GM21528 (cell line): ENCODE measurements at regions not wholly inside any gene's neighbourhood (a gene's known extent, or its start where the extent isn't known, plus 50 kb on each side); places are given as distances from the start of the nearest gene placed in this dataset.

Experiments used
- ATAC-seq: cut with Tn5 transposase; IDR thresholded peaks from one replicate; pipeline ENCODE4 v1.9.1; 2021; ENCODE audit warnings: mild to moderate bottlenecking, moderate library complexity; ENCODE audit not compliant: unreplicated experiment, low FRiP score

DNA sequence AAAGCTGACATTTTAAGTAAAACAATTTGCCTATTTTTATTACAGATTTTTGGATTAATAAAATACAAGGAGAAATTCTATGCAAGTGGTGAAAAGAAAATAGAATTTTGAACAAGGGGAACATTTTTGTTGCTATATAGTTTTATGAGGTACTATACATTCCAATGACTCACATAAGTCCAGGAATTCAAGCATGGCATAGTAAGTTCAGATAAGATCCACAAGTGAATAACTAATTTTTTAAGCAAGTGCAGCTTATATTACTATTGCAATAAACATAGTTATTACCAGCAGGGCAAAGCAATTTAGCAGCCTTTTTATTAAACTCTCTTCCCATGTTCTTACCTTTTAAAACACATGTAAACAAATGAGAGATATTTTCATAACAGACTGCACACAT, 1123.5 kb upstream of the LRRN3 start:
- no peak for ATAC-seq

DNA sequence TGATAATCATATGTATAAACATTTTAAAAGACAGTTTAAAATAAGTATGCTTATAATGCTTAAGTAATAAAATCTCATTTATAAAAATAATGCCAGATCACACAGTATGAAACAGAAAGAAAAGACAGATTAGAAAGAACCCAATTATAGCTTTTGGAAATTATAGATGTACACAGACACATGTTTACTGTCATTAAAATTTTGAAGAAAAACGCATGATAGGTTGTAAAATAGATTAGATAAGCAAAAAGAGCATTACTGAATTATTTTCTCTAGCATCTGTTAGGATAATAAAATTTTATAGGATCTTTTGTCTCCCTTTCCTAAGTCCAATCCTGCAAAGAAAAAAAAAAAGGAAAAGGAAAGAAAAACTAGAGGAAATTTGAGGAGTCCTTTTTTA, 1107.3 kb upstream of the LRRN3 start:
- no peak for ATAC-seq

DNA sequence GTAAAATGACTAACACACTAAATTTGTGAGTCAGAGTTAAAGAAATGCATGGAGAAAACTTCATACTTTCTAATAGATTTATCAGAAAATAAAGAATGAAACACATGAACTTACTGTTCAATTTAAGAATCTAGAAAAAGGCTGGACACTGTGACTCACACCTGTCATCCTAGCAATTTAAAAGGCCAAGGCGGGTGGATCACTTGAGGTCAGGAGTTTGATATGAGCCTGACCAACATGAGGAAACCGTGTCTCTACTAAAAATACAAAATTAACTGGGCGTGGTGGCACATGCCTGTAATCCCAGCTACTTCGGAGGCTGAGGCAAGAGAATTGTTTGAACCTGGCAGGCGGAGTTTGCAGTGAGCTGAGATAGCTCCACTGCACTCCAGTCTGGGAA, 1106.2 kb upstream of the LRRN3 start:
- no peak for ATAC-seq

DNA sequence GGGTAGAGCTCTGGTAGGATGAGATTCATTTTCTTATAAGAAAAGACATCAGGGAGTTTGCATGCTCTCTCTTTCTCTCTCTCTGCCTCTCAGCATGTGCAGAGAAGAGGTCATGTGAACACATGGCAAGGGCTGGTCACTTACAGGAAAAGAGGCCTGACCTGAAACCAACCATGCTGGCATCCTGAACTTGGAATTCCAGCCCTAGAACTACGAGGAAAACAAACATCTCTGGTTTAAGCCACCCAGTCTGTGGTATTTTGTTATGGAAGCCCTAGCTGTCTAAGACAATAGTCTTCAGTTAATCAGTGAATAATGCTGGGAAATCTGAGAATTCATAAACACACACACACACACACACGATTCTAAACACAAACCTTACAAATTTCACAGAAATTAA, 1104.2 kb upstream of the LRRN3 start:
- ATAC-seq, result no peak

DNA sequence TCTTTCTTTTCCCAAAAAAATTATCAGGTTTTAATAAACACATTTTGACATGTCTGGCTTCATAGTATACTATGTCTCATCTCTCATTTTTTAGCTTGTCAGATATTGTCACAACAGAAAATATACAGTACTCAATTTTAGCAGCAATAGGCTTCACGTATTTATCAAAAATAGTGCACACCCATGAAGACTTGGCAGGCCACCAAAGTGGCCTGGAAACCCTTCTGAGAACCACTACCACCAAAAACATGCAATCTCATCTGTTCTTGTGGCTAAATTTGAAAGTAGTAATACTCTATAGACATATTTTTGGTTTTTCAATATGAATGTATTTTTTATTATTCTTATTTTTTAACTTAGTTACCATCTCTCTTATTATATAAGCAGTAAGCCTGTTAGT, 1094.5 kb upstream of the LRRN3 start:
- ATAC-seq, result no peak

DNA sequence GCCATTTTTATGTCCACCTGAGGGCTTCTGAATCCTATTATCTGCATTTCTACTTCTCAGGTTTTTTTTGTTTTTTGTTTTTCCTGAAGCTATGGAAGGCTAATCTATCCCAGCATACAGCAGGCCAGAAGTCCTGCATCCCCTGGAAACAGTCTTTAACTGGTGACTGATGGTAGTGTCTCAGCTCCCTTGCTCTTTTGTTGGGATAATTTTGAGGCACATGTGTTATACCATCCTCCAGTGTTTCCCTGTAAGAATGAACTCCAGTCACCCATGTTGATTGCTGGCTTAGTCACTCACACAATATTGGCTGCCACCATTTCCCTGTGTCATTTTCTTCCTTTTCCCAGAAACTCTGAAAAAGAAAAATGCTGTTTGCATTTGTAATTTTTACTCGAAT, 1094.0 kb upstream of the LRRN3 start:
- no peak for ATAC-seq

DNA sequence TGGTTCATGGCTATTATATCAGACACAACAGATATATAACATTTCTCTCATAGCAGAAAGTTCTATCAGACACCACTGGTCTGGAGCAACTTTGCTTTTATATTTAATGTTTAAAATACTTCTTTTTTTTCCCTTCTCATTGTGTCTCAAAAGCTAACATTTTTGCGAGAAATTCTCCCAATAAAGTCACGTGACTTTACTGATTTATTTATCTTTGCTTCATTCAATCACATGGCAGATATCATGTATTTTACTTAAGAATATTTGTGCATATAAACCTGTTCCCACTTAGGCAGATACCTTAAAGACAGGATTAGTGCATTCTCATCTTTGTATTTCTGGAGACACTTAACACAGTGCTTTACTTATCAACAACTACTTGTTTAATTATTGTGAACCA, 1093.1 kb upstream of the LRRN3 start:
- ATAC-seq, result no peak

DNA sequence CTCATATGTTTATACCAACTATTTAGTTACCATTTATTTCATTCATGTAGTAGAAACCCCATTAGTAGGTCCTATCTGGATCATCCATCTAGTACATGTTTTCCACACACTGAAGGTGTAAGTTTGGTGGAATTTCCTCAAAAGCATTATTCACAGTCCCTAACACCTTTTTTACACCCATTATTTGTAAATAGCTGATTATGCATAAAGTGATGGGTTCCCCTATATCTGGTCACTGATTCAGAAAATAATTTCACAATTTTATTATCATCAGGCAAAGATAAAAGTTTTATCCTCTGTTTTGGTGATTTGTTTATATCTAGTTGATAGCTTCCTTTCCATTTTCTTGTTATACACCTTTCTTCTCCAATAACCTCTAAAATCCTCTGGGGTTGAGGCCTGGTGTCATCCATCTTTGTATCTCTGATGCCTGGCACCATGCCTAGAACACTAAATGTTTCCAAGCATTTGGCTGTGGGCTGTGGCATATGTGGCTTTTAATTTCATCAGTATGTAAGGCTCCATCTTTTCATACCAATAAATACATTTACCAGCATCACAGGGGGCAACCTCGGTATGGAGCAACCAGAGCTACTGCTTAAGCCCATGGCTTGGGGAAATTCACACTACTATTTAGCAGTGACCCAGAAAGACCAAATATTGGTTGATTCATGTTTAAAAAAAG, 1089.5 kb upstream of the LRRN3 start:
- ATAC-seq, result no peak

DNA sequence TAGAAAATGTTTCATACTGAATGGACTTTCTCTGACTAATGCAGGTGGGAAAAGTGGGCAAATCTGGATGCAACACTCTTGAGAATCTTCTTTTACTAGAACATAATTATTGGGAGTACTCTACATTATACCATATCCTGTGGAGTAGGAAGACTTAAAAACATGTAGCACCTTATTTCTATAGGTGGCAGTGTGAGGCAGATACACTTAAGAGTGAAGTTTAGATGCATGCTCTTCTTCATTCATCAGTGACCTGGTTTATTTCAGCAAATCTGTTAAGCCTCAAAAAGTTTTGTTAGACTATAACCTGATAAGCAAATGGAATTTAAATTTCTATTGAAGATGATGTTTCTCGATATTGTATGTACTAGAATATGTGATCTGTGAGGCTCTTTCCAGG, 1087.1 kb upstream of the LRRN3 start:
- no peak for ATAC-seq

DNA sequence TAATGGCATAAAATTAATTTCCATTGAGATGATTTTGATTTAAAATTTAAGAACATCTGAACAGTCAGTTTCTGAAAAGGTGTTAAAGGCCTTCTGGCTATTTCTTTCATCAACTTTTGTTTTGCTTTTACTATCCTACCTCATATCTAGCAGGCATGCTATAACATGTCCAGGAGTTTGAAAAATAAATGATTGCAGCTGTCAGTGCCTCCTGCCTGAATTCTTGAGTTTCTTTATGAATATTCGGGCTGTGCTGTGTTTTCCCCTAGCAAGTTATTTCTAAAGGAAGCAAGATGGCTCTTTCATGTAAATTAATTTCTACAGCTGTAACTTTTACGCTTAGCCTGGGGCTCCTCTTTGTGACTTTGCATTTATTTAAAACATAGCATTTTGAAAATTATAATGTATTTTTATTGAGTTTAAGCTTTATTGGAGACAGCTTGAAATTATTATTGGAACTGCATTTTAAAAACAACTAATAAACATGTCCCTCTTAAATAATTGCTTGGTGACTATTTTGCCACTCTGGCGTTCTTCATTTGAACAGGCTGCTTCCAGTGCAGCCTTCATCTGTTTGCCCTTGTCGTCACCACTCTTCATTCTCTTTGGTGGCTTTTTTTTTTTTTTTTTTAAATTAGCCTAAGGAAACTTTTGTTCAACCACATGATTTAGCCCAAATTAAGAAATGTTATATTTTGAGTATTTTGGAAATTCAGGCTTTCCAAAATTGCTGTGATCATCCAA, 1083.4 kb upstream of the LRRN3 start:
- no peak for ATAC-seq

DNA sequence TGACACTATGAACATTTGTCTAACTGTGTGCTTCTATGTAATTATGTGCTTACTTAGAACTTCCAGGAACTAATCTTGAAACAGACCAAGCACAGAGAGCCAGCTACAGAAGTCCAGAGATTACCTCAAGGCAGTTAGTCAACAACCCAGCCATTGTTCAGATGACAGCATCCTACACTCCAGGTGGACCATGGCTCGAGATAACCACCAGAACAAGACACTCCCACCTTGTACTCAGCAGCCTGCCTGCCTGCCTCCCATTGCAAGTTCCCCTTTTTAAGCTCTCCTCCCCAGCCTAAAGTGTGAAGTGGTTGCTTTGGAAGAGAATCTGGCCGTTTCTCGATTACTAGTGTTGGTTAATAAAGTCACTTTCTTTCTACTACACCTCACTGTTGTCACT, 1080.6 kb upstream of the LRRN3 start:
- ATAC-seq, result no peak

DNA sequence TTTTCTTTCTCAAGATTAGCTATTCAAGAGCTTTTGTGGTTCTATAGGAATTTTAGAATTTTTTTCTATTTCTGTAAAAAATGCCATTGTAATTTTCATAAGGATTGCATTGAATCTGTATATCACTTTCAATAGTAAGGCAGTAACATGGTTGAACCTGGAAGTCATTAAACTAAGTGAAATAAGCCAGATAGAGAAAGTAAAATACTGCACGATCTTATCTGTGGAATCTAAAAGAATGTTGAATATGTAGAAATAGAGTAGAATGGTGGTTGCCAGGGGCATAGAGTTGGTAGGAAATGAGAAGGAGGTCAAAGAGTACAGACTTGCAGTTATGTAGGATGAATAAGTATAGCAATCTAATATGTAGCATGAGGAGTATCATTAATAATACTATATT, 1073.5 kb upstream of the LRRN3 start:
- no peak for ATAC-seq

DNA sequence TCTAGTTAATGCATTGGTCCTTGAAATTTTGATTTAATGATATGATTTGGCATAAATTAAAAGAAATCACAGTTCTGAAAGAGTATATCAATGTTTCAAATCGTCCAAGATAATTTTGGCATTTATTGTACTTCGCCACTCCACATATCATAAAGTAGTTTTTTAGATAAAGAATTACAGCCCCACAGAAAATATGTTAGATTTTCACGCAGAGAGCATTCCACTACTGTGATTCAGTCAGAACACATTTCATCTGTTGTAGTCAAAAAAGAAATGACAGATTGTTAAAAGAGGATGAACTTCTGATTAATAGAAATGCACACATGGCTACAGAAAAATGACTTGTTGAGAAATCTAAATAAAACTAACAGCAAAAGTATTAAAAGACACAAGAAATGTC, 1063.5 kb upstream of the LRRN3 start:
- no peak for ATAC-seq

DNA sequence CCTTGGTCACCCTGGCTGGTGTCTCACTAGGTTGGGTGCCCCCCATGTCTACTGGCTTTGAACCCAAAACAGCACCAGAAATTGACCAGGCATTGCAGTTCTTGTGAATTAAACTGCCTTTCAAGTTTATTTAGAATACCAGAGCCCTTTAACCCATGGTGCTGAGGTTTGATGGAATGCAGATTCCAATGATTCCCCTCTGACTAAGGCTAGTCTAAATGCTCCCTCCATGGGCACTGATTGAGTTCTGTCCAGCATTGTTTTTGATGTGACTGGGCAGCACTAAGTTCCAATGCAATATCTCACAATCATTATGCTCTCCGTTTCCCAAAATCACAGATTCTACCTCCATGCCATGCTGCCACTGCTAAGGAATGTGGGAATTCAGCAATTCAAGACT, 1047.4 kb upstream of the LRRN3 start:
- ATAC-seq, result no peak

DNA sequence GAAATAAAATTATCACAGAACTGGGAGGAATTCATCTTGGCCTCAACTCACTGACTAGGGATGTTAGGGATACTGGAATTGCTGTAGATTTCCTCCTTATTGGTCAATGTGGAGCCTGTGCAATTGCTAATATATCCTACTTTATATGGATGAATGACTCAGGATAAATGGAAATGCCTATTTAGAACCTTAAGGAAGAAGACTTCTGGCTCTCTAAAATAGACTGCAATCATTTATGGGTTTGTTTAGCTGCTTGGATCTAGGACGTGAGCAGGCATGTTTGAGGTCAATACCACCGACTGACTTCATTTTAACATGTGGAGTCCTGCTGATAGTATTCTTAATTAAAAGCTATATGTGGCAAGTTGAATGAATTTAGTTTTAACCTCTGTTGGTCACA, 1040.1 kb upstream of the LRRN3 start:
- no peak for ATAC-seq

DNA sequence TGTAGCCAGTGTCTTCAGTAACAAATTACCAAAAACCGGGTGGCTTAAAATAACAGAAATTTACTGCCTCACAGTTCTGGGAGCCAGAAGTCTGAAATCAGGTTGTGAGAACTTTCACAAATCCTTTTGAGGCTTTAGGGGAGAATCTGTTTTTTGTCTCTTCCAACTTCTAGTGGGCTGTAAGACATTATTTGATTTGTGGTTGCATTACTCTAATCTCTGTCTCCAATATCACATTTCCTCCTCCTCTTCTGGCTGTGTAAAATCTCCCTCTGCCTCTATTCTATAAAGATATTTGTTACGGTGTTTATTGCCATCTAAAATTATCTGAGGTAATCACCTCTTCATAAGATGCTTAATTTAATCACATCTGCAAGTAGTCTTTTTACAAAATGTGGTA, 1039.6 kb upstream of the LRRN3 start:
- no peak for ATAC-seq

DNA sequence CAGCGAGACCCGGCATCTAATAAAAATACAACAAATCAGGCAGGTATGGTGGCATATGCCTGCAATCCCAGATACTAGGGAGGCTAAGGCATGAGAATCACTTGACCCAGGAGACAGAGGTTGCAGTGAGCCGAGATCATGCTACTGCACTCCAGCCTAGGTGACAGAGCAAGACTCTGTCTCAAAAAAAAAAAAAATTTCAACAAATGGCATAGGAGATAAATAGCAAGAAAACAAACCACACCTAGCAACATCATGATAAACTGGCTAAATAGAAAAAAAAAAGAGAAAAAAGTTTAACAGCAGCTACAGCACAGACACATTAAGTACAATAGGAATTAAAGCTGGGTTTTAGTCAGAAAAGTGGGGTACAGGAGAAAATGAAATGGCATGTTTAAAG, 1034.6 kb upstream of the LRRN3 start:
- ATAC-seq, result no peak

DNA sequence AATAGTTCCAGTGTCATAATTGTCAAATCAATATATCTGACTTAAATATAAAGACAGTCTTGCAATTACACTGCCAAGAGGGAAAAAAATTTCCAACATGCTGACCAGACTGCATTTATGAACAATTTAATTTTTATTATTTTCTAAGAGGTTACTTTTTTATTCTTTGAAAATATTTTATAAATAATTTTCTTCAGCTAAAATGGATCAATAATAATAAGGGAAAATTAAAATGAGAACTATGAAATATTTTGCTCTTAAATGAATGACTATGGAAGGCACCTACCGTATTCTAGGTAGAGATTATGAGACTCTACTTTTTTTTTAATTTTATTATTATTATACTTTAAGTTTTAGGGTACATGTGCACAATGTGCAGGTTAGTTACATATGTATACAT, 1032.5 kb upstream of the LRRN3 start:
- no peak for ATAC-seq

DNA sequence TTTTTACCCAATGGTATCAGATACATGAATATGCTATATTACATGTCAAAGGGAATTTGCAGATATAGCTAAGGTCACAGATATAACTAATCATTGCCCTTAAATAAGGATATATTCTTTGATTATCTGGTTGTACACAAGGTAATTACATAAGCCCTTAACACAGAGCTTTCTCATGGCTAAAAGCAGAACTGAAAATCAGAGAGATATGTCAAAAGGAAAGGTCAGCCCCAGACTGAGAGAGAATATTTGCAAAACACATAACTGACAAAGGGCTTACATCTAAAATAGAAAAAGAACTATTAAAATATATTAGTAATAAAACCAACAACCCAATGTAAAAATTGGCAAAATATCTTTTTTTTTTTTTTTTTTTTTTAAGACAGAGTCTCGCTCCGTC, 1029.5 kb upstream of the LRRN3 start:
- ATAC-seq, result no peak

DNA sequence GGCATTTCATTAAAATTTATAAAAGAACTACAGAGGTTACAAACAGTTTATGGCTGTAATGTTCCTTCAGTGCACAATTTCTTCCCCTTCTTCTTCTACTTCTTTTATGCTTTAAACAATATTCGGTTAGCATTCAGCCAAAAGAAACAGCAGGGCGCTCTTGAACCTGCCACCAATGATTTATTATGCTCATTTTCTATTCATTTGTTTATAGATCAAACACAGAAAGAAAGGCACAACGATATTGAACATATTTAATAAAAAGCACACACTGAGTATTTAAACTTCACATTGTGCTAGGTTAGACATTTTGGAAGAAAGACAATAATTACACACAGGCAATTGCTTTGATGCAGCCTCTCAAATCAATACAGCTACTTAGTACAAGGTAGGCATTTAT, 1025.8 kb upstream of the LRRN3 start:
- no peak for ATAC-seq

DNA sequence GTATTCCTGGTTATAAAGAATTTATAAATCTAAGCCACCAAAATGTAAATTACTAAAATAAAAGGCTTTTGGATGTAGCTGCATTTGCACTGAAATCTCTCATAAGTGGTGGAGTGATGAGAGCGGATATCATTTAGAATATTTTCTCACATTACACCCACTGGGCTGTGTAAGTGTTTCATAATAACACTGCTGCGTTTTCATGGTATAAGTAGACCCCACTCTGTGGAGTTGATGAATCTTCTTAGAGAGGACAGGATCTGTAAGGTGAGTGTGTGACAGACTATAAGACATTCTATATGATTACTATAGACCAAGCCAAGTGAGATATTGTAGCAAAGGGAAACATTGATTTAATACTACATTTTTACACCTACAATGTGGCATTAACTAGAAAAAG, 1024.1 kb upstream of the LRRN3 start:
- no peak for ATAC-seq

DNA sequence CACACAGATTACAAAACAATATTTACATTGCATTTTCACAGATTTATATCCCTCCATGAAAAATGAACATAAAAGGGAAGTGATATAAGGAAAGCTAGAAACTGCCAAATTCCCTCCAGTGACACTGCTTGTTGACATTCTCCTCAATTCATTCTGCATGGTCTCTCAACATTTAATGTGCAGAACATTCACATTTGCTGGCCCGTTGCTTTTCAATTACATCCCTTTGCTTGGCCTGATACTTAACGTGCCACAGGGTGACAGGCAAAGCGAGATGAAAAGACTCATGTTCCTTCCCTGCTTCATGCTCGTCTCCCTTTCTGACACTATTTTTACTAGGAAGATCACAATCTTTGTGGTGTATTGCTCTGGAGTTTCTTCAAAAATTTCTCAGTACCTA, 1019.7 kb upstream of the LRRN3 start:
- no peak for ATAC-seq

DNA sequence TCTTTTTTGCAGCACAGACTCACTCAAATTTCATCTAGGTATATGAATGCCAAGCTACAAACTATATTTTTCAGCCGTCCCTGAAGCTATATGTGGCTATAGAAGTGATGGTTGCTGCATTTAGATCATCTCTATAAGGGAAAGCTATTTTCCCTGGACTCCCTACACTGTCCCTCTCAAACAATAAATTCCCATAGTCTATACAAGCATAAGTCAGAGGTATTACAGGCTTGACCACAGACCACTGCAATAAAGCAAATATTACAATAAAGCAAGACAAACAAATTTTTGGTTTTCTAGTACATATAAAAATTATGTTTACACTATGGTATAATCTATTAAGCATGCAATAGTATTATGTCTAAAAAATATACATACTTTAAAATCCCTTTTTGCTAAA, 1015.5 kb upstream of the LRRN3 start:
- ATAC-seq, result no peak
